22Rv1 (cell line): ENCODE measurements at regions not wholly inside any gene's neighbourhood (a gene's known extent, or its start where the extent isn't known, plus 50 kb on each side); places are given as distances from the start of the nearest gene placed in this dataset.

Experiments
- ZFX ChIP-seq: fragments of 450-650 bp; IDR thresholded peaks from 2 replicates; pipeline ENCODE4 v1.6.1; 2017; ENCODE audit warnings: antibody characterized with exemption, borderline replicate concordance
- TF ChIP-seq, protein P1 (sequence below): fragments of 450-650 bp; IDR thresholded peaks from 2 replicates; pipeline ENCODE4 v1.5.1; 2017; ENCODE audit warnings: mild to moderate bottlenecking

DNA sequence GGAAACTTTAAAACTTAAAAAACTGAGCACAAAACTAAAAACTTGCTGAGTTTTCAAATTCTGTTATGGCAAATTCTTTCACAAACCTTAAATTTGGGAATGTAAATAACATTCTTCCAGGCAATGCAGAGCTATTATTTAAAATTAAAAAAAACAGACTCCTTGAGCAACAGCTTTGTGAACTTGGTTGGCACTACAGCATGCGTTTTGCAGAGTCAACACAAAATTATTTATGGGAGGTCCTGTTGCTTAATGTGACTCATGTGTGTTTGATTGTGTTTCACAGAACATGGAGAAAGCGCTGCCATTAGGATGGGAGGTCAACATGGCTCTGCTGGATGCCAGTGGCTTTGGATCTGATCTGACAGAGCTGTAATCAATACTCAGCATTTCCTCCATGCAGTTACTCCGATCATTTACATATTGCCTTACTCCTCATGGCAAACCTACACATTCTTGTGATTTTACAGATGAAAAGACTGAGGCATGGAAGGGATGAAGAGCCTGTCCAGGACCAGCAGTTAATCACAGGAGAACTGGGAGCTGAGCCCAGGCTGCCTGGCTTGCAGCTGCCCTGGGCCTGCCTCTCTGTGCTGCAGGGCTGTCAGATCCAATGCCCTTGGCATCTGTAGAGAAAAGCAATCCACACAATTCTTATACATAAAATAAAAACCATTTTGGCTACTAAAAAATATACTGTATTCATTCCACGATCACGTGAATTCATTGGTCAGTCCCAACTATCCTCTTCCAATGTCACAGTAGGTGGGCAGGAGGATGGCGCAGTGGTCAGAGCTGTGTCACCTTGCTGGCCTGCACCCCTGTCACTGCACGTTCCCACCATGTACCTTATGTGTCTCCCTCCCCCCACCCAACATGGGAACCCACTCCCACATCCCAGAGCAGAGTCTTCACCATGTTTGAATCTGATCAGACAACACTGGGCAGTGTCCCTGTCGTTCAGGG, 200.9 kb downstream of the CXCL12 start:
- TF ChIP-seq, protein P1, sequence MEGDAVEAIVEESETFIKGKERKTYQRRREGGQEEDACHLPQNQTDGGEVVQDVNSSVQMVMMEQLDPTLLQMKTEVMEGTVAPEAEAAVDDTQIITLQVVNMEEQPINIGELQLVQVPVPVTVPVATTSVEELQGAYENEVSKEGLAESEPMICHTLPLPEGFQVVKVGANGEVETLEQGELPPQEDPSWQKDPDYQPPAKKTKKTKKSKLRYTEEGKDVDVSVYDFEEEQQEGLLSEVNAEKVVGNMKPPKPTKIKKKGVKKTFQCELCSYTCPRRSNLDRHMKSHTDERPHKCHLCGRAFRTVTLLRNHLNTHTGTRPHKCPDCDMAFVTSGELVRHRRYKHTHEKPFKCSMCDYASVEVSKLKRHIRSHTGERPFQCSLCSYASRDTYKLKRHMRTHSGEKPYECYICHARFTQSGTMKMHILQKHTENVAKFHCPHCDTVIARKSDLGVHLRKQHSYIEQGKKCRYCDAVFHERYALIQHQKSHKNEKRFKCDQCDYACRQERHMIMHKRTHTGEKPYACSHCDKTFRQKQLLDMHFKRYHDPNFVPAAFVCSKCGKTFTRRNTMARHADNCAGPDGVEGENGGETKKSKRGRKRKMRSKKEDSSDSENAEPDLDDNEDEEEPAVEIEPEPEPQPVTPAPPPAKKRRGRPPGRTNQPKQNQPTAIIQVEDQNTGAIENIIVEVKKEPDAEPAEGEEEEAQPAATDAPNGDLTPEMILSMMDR: no peak
- TF ChIP-seq ZFX: no peak
